ENCODE measurements at regions not wholly inside any gene's neighbourhood (a gene's known extent, or its start where the extent isn't known, plus 50 kb on each side); places are given as distances from the start of the nearest gene placed in this dataset.

DNA sequence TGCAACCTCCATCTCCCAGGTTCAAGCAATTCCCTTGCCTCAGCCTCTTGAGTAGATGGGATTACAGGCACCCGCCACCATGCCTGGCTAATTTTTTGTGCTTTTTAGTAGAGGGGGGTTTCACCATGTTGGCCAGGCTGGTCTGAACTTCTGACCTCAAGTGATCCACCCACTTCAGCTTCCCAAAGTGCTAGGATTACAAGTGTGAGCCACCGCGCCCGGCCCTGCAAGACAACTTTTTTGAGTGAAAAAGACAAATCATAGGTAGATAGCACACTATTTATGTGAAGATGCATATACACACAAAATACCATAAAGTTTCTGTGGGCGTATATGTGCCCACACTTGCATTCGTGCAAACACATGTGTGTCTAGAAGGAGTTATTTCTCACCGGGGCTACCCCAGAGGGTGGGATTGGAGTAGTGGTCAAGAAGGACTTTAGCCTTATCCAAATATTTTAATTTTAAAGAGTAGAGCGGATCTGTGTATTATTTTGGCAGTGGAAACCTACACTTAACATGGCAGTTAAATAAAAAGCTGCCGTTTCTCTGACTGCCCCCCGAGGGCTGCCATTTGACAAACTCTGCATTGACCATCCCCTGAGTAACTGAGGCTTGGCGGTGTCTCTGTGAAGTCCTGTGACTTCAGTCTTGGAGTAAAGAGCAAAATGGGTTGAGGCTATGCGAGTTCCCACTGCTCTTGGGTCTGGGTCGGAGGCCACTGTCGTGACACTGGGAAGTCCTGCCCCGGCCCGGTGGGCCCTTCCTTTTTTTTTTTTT is 93.4 kb upstream of the PTCH1 start:
- H3K4me2 ChIP-seq: no peak overlapping the region
- no peaks in the 10 kb centered on the region for H3K27me3 ChIP-seq (ENCODE audit: insufficient read depth)
- H3K27ac Mint-ChIP-seq: no peak overlapping the region
- no peaks in the 10 kb centered on the region for H3K9me2 ChIP-seq (ENCODE audit: insufficient read depth)
- TF ChIP-seq, protein P1, sequence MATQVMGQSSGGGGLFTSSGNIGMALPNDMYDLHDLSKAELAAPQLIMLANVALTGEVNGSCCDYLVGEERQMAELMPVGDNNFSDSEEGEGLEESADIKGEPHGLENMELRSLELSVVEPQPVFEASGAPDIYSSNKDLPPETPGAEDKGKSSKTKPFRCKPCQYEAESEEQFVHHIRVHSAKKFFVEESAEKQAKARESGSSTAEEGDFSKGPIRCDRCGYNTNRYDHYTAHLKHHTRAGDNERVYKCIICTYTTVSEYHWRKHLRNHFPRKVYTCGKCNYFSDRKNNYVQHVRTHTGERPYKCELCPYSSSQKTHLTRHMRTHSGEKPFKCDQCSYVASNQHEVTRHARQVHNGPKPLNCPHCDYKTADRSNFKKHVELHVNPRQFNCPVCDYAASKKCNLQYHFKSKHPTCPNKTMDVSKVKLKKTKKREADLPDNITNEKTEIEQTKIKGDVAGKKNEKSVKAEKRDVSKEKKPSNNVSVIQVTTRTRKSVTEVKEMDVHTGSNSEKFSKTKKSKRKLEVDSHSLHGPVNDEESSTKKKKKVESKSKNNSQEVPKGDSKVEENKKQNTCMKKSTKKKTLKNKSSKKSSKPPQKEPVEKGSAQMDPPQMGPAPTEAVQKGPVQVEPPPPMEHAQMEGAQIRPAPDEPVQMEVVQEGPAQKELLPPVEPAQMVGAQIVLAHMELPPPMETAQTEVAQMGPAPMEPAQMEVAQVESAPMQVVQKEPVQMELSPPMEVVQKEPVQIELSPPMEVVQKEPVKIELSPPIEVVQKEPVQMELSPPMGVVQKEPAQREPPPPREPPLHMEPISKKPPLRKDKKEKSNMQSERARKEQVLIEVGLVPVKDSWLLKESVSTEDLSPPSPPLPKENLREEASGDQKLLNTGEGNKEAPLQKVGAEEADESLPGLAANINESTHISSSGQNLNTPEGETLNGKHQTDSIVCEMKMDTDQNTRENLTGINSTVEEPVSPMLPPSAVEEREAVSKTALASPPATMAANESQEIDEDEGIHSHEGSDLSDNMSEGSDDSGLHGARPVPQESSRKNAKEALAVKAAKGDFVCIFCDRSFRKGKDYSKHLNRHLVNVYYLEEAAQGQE (IDR thresholded peaks at IDR 0.05; ENCODE audit: unreplicated experiment): no peak
- TF ChIP-seq ZNF114 (CRISPR knock-in tag; IDR thresholded peaks at IDR 0.05) (no peak), EZH2 (IDR thresholded peaks at IDR 0.05; ENCODE audit: low read depth, unreplicated experiment) (no peak), JUNB (IDR thresholded peaks at IDR 0.05; ENCODE audit: unreplicated experiment) (no peak), NANOG (IDR thresholded peaks at IDR 0.05; ENCODE audit: borderline replicate concordance) (no peak), STAT1 (IDR thresholded peaks at IDR 0.05; ENCODE audit: unreplicated experiment) (no peak), CREB1 (CRISPR knock-in tag; IDR thresholded peaks at IDR 0.05; ENCODE audit: low read depth) (no peak), POLR2AphosphoS5 (IDR thresholded peaks at IDR 0.05; ENCODE audit: low read depth) (no peak), EZH2phosphoT487 (IDR thresholded peaks at IDR 0.05; ENCODE audit: unreplicated experiment) (no peak)
- TF ChIP-seq, protein P2, sequence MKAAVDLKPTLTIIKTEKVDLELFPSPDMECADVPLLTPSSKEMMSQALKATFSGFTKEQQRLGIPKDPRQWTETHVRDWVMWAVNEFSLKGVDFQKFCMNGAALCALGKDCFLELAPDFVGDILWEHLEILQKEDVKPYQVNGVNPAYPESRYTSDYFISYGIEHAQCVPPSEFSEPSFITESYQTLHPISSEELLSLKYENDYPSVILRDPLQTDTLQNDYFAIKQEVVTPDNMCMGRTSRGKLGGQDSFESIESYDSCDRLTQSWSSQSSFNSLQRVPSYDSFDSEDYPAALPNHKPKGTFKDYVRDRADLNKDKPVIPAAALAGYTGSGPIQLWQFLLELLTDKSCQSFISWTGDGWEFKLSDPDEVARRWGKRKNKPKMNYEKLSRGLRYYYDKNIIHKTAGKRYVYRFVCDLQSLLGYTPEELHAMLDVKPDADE (IDR thresholded peaks at IDR 0.05): no peak
- TF ChIP-seq, protein P3, sequence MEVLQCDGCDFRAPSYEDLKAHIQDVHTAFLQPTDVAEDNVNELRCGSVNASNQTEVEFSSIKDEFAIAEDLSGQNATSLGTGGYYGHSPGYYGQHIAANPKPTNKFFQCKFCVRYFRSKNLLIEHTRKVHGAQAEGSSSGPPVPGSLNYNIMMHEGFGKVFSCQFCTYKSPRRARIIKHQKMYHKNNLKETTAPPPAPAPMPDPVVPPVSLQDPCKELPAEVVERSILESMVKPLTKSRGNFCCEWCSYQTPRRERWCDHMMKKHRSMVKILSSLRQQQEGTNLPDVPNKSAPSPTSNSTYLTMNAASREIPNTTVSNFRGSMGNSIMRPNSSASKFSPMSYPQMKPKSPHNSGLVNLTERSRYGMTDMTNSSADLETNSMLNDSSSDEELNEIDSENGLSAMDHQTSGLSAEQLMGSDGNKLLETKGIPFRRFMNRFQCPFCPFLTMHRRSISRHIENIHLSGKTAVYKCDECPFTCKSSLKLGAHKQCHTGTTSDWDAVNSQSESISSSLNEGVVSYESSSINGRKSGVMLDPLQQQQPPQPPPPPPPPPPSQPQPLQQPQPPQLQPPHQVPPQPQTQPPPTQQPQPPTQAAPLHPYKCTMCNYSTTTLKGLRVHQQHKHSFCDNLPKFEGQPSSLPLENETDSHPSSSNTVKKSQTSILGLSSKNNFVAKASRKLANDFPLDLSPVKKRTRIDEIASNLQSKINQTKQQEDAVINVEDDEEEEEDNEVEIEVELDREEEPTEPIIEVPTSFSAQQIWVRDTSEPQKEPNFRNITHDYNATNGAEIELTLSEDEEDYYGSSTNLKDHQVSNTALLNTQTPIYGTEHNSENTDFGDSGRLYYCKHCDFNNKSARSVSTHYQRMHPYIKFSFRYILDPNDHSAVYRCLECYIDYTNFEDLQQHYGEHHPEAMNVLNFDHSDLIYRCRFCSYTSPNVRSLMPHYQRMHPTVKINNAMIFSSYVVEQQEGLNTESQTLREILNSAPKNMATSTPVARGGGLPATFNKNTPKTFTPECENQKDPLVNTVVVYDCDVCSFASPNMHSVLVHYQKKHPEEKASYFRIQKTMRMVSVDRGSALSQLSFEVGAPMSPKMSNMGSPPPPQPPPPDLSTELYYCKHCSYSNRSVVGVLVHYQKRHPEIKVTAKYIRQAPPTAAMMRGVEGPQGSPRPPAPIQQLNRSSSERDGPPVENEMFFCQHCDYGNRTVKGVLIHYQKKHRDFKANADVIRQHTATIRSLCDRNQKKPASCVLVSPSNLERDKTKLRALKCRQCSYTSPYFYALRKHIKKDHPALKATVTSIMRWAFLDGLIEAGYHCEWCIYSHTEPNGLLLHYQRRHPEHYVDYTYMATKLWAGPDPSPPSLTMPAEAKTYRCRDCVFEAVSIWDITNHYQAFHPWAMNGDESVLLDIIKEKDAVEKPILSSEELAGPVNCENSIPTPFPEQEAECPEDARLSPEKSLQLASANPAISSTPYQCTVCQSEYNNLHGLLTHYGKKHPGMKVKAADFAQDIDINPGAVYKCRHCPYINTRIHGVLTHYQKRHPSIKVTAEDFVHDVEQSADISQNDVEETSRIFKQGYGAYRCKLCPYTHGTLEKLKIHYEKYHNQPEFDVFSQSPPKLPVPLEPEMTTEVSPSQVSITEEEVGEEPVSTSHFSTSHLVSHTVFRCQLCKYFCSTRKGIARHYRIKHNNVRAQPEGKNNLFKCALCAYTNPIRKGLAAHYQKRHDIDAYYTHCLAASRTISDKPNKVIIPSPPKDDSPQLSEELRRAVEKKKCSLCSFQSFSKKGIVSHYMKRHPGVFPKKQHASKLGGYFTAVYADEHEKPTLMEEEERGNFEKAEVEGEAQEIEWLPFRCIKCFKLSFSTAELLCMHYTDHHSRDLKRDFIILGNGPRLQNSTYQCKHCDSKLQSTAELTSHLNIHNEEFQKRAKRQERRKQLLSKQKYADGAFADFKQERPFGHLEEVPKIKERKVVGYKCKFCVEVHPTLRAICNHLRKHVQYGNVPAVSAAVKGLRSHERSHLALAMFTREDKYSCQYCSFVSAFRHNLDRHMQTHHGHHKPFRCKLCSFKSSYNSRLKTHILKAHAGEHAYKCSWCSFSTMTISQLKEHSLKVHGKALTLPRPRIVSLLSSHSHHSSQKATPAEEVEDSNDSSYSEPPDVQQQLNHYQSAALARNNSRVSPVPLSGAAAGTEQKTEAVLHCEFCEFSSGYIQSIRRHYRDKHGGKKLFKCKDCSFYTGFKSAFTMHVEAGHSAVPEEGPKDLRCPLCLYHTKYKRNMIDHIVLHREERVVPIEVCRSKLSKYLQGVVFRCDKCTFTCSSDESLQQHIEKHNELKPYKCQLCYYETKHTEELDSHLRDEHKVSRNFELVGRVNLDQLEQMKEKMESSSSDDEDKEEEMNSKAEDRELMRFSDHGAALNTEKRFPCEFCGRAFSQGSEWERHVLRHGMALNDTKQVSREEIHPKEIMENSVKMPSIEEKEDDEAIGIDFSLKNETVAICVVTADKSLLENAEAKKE (CRISPR knock-in tag; IDR thresholded peaks at IDR 0.05): no peak
- DNase-seq (ENCODE audit: low spot score) (no peak), ATAC-seq (no peak)
- H3K27ac ChIP-seq (ENCODE audit: low read depth): no peak overlapping the region
- no peak overlapping the region for H3K4me3 ChIP-seq
- H3K9me3 Mint-ChIP-seq: no peaks in the 10 kb centered on the region
- H3K36me3 Mint-ChIP-seq (ENCODE audit: low read depth): no peaks in the 10 kb centered on the region
- H3K79me2 ChIP-seq (replicated peaks; ENCODE audit: insufficient read depth): no peaks in the 10 kb centered on the region
- H3K4me3 Mint-ChIP-seq: no peak overlapping the region
- peaks cover 9% of the 10 kb centered on the region for H3K4me1 Mint-ChIP-seq
- H3K4me1 ChIP-seq (ENCODE audit: insufficient read depth): no peaks in the 10 kb centered on the region; the same call in 1 of the 2 replicates
- no peaks in the 10 kb centered on the region for H3F3A ChIP-seq (replicated peaks; ENCODE audit: low read depth)
- H3K36me3 ChIP-seq (ENCODE audit: insufficient read depth): no peaks in the 10 kb centered on the region
- H2AFZ ChIP-seq: no peak overlapping the region
- peaks cover 3% of the 10 kb centered on the region for H3K27me3 Mint-ChIP-seq (ENCODE audit: insufficient read depth, low read depth, poor library complexity)
- no peaks in the 10 kb centered on the region for H4K20me1 ChIP-seq (replicated peaks; ENCODE audit: insufficient read depth)

Data from GM23338 (cell line).